Breast epithelium (tissue), 4 donors: ENCODE measurements at regions not wholly inside any gene's neighbourhood (a gene's known extent, or its start where the extent isn't known, plus 50 kb on each side); places are given as distances from the start of the nearest gene placed in this dataset.

ENCODE experiments used
- DNase-seq, 2 donors: peaks; one replicate each; pipeline ENCODE4 v3.0.0-alpha.2; 2019; ENCODE audit warnings: low spot score in 2 of 2
- H3K27ac ChIP-seq, 2 donors: fragments of 200-600 bp; sonication (generic) in 1 of 2; one replicate each; pipeline ENCODE4 v1.5.1; 2016 to 2019; ENCODE audit warnings: mild to moderate bottlenecking in 1 of 2
- H3K27me3 ChIP-seq, 2 donors: fragments of 200-600 bp; sonication (generic) in 1 of 2; one replicate each; pipeline versions ENCODE4 v1.5.1 to v1.6.0; 2017 to 2019; ENCODE audit warnings: control low read depth in 1 of 2, mild to moderate bottlenecking in 1 of 2
- H3K36me3 ChIP-seq: fragments of 200-600 bp; one replicate; pipeline ENCODE4 v1.5.1; 2019
- H3K4me1 ChIP-seq, 2 donors: fragments of 200-600 bp; sonication (generic); one replicate each; pipeline ENCODE4 v1.5.1; 2016 to 2019; ENCODE audit warnings: control low read depth in 1 of 2
- H3K4me3 ChIP-seq, 3 donors: fragments of 200-600 bp; sonication (generic); 1 replicate in 2 of 3; 2 replicates in 1 of 3; pipeline ENCODE4 v1.5.1; 2016 to 2019; ENCODE audit warnings: mild to moderate bottlenecking in 3 of 3, moderate library complexity in 2 of 3
- H3K9me3 ChIP-seq, 2 donors: fragments of 200-600 bp; sonication (generic) in 1 of 2; one replicate each; pipeline ENCODE4 v1.5.1; 2016 to 2019; ENCODE audit warnings: control low read depth in 1 of 2
- CTCF ChIP-seq, 3 donors: fragments of 450-650 bp; IDR thresholded peaks; one replicate each; pipeline ENCODE4 v1.5.1; 2016 to 2017; ENCODE audit warnings: antibody characterized with exemption in 3 of 3, mild to moderate bottlenecking in 3 of 3, moderate library complexity in 3 of 3
- POLR2A ChIP-seq: fragments of 450-650 bp; IDR thresholded peaks from one replicate; pipeline ENCODE4 v1.6.1; 2016; ENCODE audit warnings: antibody characterized with exemption, mild to moderate bottlenecking, moderate library complexity
- POLR2AphosphoS5 ChIP-seq, 3 donors: sonication (generic); formaldehyde crosslinking; IDR thresholded peaks; one replicate each; pipeline ENCODE4 v1.6.1; 2017; ENCODE audit warnings: antibody characterized with exemption in 3 of 3
- intact Hi-C: fragments of 100-400 bp; cut with DNase I; formaldehyde crosslinking; loops from one replicate; pipeline ENCODE4 v1.15.1; 2023; ENCODE audit warnings: low total_unique reads

GRCh38 chr13:76461484-76461883, 424.7 kb downstream of the KCTD12 start:
- Histone ChIP-seq H3K36me3 (no peaks in the 10 kb centered on the region), H3K27me3 (no peaks in the 10 kb centered on the region), H3K4me1 (no peaks in the 10 kb centered on the region), H3K27ac (no peak overlapping the region), H3K4me3 (no peak overlapping the region), H3K9me3 (no peaks in the 10 kb centered on the region)
- TF ChIP-seq POLR2A: no peak
- TF ChIP-seq CTCF (IDR thresholded peaks at IDR 0.05): no peak
- TF ChIP-seq POLR2AphosphoS5 (IDR thresholded peaks at IDR 0.05): no peak
- intact Hi-C loops: no loop called here
- no peak for DNase-seq

GRCh38 chr13:76459863-76460262, 426.3 kb downstream of the KCTD12 start:
- Histone ChIP-seq H3K36me3 (no peaks in the 10 kb centered on the region), H3K4me1 (no peaks in the 10 kb centered on the region), H3K9me3 (no peaks in the 10 kb centered on the region), H3K4me3 (no peak overlapping the region), H3K27ac (no peak overlapping the region), H3K27me3 (no peaks in the 10 kb centered on the region)
- TF ChIP-seq POLR2AphosphoS5 (IDR thresholded peaks at IDR 0.05) (no peak), POLR2A (no peak), CTCF (IDR thresholded peaks at IDR 0.05) (no peak)
- DNase-seq: no peak
- intact Hi-C loops: no loop called here

- intact Hi-C loops: no loop called here
- H3K9me3 ChIP-seq: peaks cover 0 to 13% of the 10 kb centered on the region in 2 donors
- H3K27me3 ChIP-seq: no peaks in the 10 kb centered on the region
- DNase-seq: no peak
- H3K36me3 ChIP-seq: no peaks in the 10 kb centered on the region
- peak overlapping the region in 1 of 2 donors; percentile 12 for H3K27ac ChIP-seq
- no peak overlapping the region for H3K4me3 ChIP-seq
- no peaks in the 10 kb centered on the region for H3K4me1 ChIP-seq
- TF ChIP-seq POLR2AphosphoS5 (IDR thresholded peaks at IDR 0.05) (no peak), CTCF (IDR thresholded peaks at IDR 0.05) (no peak), POLR2A (no peak)
Measured at GRCh38 chr13:76455960-76456359, 430.2 kb downstream of the KCTD12 start.

GRCh38 chr13:76454991-76455390, 431.2 kb downstream of the KCTD12 start:
- Histone ChIP-seq H3K9me3 (peaks cover 0 to 13% of the 10 kb centered on the region in 2 donors), H3K4me3 (no peak overlapping the region), H3K36me3 (no peaks in the 10 kb centered on the region), H3K4me1 (no peaks in the 10 kb centered on the region), H3K27ac (no peak overlapping the region), H3K27me3 (no peaks in the 10 kb centered on the region)
- intact Hi-C loops: no loop called here
- no peak for TF ChIP-seq CTCF (IDR thresholded peaks at IDR 0.05)
- TF ChIP-seq POLR2A: no peak
- no peak for TF ChIP-seq POLR2AphosphoS5 (IDR thresholded peaks at IDR 0.05)
- DNase-seq: no peak

GRCh38 chr13:76449716-76450115, 436.5 kb downstream of the KCTD12 start:
- no peaks in the 10 kb centered on the region for H3K36me3 ChIP-seq
- intact Hi-C loops: no loop called here
- no peak overlapping the region for H3K27ac ChIP-seq

More at GRCh38 chr13:76449716-76450115, 436.5 kb downstream of the KCTD12 start:
- Histone ChIP-seq H3K27me3 (no peaks in the 10 kb centered on the region), H3K4me3 (no peak overlapping the region), H3K4me1 (no peaks in the 10 kb centered on the region), H3K9me3 (peaks cover 0 to 13% of the 10 kb centered on the region in 2 donors)
- DNase-seq: no peak
- TF ChIP-seq CTCF (IDR thresholded peaks at IDR 0.05) (no peak), POLR2A (no peak), POLR2AphosphoS5 (IDR thresholded peaks at IDR 0.05) (no peak)
